ENCODE measurements at regions not wholly inside any gene's neighbourhood (a gene's known extent, or its start where the extent isn't known, plus 50 kb on each side); places are given as distances from the start of the nearest gene placed in this dataset.

DNA sequence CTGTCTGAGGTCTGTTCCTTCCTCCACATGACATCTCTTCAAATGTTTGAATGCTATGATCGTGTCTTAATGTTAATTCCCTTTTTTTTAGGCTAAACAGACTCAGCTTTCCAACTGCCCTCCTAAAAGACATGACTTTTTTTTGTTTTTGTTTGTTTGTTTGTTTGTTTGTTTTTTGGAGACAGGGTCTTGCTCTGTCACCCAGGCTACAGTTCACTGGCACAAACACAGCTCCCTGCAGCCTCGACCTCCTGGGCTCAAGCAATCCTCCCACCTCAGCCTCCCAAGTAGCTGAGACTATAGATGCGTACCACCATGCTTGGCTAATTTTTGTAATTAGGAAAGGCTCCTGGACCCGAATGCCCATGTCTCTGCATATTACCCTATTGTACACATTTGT is 176.5 kb downstream of the ABCA8 start:
- no peak for TF ChIP-seq SPI1 (IDR thresholded peaks at IDR 0.05; ENCODE audit: borderline replicate concordance, low read depth)
- TF ChIP-seq, protein P1, sequence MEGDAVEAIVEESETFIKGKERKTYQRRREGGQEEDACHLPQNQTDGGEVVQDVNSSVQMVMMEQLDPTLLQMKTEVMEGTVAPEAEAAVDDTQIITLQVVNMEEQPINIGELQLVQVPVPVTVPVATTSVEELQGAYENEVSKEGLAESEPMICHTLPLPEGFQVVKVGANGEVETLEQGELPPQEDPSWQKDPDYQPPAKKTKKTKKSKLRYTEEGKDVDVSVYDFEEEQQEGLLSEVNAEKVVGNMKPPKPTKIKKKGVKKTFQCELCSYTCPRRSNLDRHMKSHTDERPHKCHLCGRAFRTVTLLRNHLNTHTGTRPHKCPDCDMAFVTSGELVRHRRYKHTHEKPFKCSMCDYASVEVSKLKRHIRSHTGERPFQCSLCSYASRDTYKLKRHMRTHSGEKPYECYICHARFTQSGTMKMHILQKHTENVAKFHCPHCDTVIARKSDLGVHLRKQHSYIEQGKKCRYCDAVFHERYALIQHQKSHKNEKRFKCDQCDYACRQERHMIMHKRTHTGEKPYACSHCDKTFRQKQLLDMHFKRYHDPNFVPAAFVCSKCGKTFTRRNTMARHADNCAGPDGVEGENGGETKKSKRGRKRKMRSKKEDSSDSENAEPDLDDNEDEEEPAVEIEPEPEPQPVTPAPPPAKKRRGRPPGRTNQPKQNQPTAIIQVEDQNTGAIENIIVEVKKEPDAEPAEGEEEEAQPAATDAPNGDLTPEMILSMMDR (IDR thresholded peaks at IDR 0.05; ENCODE audit: insufficient read depth, low read length) = no peak
- TF ChIP-seq POLR2AphosphoS5 (IDR thresholded peaks at IDR 0.05; ENCODE audit: low read depth) = no peak
- TF ChIP-seq, protein P2, sequence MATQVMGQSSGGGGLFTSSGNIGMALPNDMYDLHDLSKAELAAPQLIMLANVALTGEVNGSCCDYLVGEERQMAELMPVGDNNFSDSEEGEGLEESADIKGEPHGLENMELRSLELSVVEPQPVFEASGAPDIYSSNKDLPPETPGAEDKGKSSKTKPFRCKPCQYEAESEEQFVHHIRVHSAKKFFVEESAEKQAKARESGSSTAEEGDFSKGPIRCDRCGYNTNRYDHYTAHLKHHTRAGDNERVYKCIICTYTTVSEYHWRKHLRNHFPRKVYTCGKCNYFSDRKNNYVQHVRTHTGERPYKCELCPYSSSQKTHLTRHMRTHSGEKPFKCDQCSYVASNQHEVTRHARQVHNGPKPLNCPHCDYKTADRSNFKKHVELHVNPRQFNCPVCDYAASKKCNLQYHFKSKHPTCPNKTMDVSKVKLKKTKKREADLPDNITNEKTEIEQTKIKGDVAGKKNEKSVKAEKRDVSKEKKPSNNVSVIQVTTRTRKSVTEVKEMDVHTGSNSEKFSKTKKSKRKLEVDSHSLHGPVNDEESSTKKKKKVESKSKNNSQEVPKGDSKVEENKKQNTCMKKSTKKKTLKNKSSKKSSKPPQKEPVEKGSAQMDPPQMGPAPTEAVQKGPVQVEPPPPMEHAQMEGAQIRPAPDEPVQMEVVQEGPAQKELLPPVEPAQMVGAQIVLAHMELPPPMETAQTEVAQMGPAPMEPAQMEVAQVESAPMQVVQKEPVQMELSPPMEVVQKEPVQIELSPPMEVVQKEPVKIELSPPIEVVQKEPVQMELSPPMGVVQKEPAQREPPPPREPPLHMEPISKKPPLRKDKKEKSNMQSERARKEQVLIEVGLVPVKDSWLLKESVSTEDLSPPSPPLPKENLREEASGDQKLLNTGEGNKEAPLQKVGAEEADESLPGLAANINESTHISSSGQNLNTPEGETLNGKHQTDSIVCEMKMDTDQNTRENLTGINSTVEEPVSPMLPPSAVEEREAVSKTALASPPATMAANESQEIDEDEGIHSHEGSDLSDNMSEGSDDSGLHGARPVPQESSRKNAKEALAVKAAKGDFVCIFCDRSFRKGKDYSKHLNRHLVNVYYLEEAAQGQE (IDR thresholded peaks at IDR 0.05; ENCODE audit: insufficient replicate concordance, low read depth) = no peak
- no peak for TF ChIP-seq GABPA (IDR thresholded peaks at IDR 0.05; ENCODE audit: low read depth)
- DNase-seq (ENCODE audit: low read depth in 1 of 2, low spot score in 1 of 2) = no peak
- Histone ChIP-seq H3K27ac (replicated peaks) (no peak overlapping the region), H3K27me3 (ENCODE audit: insufficient read depth, poor library complexity, severe bottlenecking) (no peaks in the 10 kb centered on the region), H3K4me3 (replicated peaks; ENCODE audit: insufficient read depth, low read length) (no peak overlapping the region)

DNA sequence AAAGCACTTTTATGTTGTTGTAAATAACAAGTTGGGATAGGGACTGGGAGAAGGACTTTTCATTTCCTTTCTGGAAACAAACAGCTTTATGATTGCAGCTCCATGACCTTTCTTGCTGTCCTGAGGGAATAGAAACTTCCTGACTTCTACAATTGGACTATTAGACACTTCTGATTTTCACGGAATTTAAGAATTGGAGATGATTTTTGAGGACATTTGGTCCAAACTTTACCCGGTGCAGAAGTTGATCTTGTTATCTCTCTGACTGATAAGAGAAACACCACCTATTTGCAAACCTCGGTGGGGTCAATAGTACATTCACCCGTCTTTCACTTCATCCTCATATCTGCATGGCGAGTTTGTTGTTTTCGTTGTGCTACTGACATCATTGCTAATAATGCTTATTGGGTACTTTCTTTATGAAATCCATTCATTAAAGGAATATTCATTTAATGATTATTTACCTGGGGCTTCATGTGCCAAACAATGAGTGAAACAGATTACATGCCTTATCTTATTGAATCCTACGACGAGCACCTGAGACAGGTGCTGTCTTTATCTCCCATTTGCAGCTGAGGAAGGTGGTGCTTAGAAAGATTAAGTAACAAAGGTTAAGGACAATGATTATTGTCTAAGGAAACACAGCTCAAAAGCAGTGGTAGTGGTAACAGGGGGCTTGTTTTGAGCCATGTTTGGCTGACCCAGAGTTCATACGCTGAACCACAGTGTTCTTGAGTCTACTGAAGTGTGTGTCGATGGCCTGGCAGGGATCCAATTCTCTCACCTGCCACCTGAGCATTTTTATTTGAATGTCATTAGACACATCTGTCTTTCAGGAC is 176.9 kb upstream of the FAM20A start:
- DNase-seq (ENCODE audit: low read depth in 1 of 2, low spot score in 1 of 2) = no peak
- Histone ChIP-seq H3K27me3 (ENCODE audit: insufficient read depth, poor library complexity, severe bottlenecking) (no peaks in the 10 kb centered on the region), H3K4me3 (replicated peaks; ENCODE audit: insufficient read depth, low read length) (no peak overlapping the region), H3K27ac (replicated peaks) (no peak overlapping the region)
- TF ChIP-seq POLR2AphosphoS5 (IDR thresholded peaks at IDR 0.05; ENCODE audit: low read depth) (no peak), GABPA (IDR thresholded peaks at IDR 0.05; ENCODE audit: low read depth) (no peak), SPI1 (IDR thresholded peaks at IDR 0.05; ENCODE audit: borderline replicate concordance, low read depth) (no peak)
- TF ChIP-seq, protein P2 (IDR thresholded peaks at IDR 0.05; ENCODE audit: insufficient replicate concordance, low read depth) = no peak
- TF ChIP-seq, protein P1 (IDR thresholded peaks at IDR 0.05; ENCODE audit: insufficient read depth, low read length) = no peak

DNA sequence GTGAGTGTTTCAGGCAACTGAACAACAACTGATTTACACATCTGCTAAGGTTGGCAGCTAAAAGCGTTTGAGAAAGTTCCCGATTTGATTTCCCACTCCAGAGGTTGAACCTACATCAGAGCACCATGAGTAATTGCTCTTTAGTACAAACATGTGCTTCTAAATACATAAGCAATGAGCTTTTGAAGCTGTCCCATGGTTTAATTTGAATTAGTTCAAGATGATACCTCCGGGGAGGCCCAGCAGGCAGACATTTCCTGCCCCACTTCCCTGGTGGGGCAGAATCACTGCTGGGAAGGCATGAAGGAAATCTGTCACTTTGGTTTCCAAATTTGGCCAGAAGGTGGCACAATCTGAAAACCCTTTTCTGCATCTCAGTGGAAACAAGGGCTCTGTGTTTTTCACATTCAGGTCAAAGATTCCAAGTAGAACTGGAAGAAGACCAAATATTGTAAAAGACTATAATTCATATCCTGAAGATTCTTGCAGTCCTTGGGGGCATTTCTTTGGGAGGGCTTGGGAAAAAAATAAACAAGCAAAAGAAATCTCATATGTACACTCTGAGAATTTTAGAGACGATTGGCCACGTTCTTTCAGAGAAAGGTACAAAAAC is 176.2 kb upstream of the FAM20A start:
- no peak overlapping the region for H3K27ac ChIP-seq (replicated peaks)
- H3K4me3 ChIP-seq (replicated peaks; ENCODE audit: insufficient read depth, low read length) = no peak overlapping the region
- DNase-seq (ENCODE audit: low read depth in 1 of 2, low spot score in 1 of 2) = peak in 1 of 2 experiments; percentile 45
- no peaks in the 10 kb centered on the region for H3K27me3 ChIP-seq (ENCODE audit: insufficient read depth, poor library complexity, severe bottlenecking)
- TF ChIP-seq, protein P2 (IDR thresholded peaks at IDR 0.05; ENCODE audit: insufficient replicate concordance, low read depth) = no peak
- TF ChIP-seq, protein P1 (IDR thresholded peaks at IDR 0.05; ENCODE audit: insufficient read depth, low read length) = peak; percentile 50

All from HL-60 (cell line).